GM23338 (cell line): ENCODE measurements at regions not wholly inside any gene's neighbourhood (a gene's known extent, or its start where the extent isn't known, plus 50 kb on each side); places are given as distances from the start of the nearest gene placed in this dataset.

Source experiments
- ATAC-seq: fragments of 200-7000 bp; cut with Tn5 transposase; 3 replicates; pipeline ENCODE4 v1.9.1; 2020
- DNase-seq: peaks from one replicate; pipeline ENCODE4 v3.0.0-alpha.2; 2015; ENCODE audit warnings: low spot score
- H2AFZ ChIP-seq: fragments of 200-600 bp; sonication (generic); 2 replicates; pipeline ENCODE4 v1.8.0; 2016; ENCODE audit warnings: antibody characterized with exemption, mild to moderate bottlenecking, moderate library complexity
- H3F3A ChIP-seq: fragments of 200-600 bp; sonication (generic); replicated peaks from 2 replicates; pipeline ENCODE4 v1.8.0; 2017; ENCODE audit warnings: antibody characterized with exemption, mixed run types, low read depth
- H3K27ac ChIP-seq: fragments of 200-600 bp; sonication (generic); 2 replicates; pipeline ENCODE4 v1.6.1; 2016; ENCODE audit warnings: low read depth
- H3K27me3 ChIP-seq: fragments of 200-600 bp; sonication (generic); 2 replicates; pipeline ENCODE4 v1.8.0; 2016; ENCODE audit warnings: mild to moderate bottlenecking, mixed run types, moderate library complexity; ENCODE audit not compliant: insufficient read depth
- H3K36me3 ChIP-seq: fragments of 200-600 bp; sonication (generic); 2 replicates; pipeline ENCODE4 v1.8.0; 2016; ENCODE audit warnings: mild to moderate bottlenecking; ENCODE audit not compliant: insufficient read depth
- H3K4me1 ChIP-seq: fragments of 200-600 bp; sonication (generic); 2 replicates; pipeline ENCODE4 v1.8.0; 2016; ENCODE audit warnings: mild to moderate bottlenecking, moderate library complexity; ENCODE audit not compliant: insufficient read depth
- H3K4me2 ChIP-seq: fragments of 200-600 bp; sonication (generic); 2 replicates; pipeline ENCODE4 v1.7.1; 2017; ENCODE audit warnings: mixed run types
- H3K4me3 ChIP-seq: fragments of 200-600 bp; sonication (generic); 2 replicates; pipeline ENCODE4 v1.6.1; 2016; ENCODE audit warnings: mixed run types
- H3K79me2 ChIP-seq: fragments of 200-600 bp; sonication (generic); replicated peaks from 2 replicates; pipeline ENCODE4 v1.8.0; 2017; ENCODE audit warnings: mild to moderate bottlenecking; ENCODE audit not compliant: insufficient read depth
- H3K9me2 ChIP-seq: fragments of 200-600 bp; sonication (generic); 2 replicates; pipeline ENCODE4 v1.8.0; 2017; ENCODE audit not compliant: insufficient read depth
- H4K20me1 ChIP-seq: fragments of 200-600 bp; sonication (generic); replicated peaks from 2 replicates; pipeline ENCODE4 v1.8.0; 2017; ENCODE audit warnings: mild to moderate bottlenecking; ENCODE audit not compliant: insufficient read depth
- H3K27ac Mint-ChIP-seq: 2 replicates; pipeline ENCODE4 v1.8.0; 2020; ENCODE audit warnings: inconsistent platforms, mild to moderate bottlenecking, moderate library complexity, mixed read lengths
- H3K27me3 Mint-ChIP-seq: 3 replicates; pipeline ENCODE4 v1.8.0; 2022; ENCODE audit warnings: low read depth, mild to moderate bottlenecking, moderate library complexity, mixed read lengths, inconsistent platforms; ENCODE audit not compliant: insufficient read depth, poor library complexity
- H3K36me3 Mint-ChIP-seq: 3 replicates; pipeline ENCODE4 v1.8.0; 2021; ENCODE audit warnings: low read depth, mild to moderate bottlenecking, inconsistent platforms, moderate library complexity, mixed read lengths
- H3K4me1 Mint-ChIP-seq: 3 replicates; pipeline ENCODE4 v1.8.0; 2020; ENCODE audit warnings: mild to moderate bottlenecking, inconsistent platforms, mixed read lengths
- H3K4me3 Mint-ChIP-seq: 3 replicates; pipeline ENCODE4 v1.8.0; 2021; ENCODE audit warnings: moderate library complexity, mild to moderate bottlenecking, inconsistent platforms, mixed read lengths
- H3K9me3 Mint-ChIP-seq: 3 replicates; pipeline ENCODE4 v1.8.0; 2020; ENCODE audit warnings: moderate library complexity, mild to moderate bottlenecking, inconsistent platforms, mixed read lengths
- CREB1 ChIP-seq: fragments of 250-450 bp; sonication (Bioruptor Pico); IDR thresholded peaks from 2 replicates; pipeline ENCODE4 v1.5.0; 2020; ENCODE audit warnings: low read depth, mild to moderate bottlenecking, moderate library complexity
- TF ChIP-seq, protein P1 (sequence below): IDR thresholded peaks from one replicate; pipeline ENCODE4 v1.6.1; 2018; ENCODE audit warnings: antibody characterized with exemption; ENCODE audit not compliant: unreplicated experiment
- TF ChIP-seq, protein P2 (sequence below): fragments of 250-450 bp; sonication (Bioruptor Pico); IDR thresholded peaks from 2 replicates; pipeline ENCODE4 v1.5.0; 2020; ENCODE audit warnings: mild to moderate bottlenecking, moderate library complexity

DNA sequence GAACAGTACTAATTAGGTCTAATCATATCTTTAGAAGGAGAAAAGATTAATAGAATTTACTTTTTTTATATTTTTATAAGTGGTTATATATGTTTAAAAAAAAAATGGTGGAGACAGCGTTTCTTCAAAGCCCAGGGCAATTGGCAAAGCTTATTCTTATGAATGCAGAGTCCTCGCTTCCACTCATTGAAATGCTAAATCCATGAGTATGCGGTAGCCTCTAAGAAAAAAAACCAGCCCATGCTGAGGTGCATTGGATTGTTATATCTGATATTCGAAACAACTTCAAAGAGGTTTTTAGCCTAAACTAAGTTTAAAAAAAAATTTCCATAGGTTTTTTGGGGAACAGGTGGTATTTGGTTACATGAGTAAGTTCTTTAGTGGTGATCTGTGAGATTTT lies 142.8 kb downstream of the GOLIM4 start:
- Histone ChIP-seq H3K9me2 (no peaks in the 10 kb centered on the region), H3K27ac (no peak overlapping the region), H3K27me3 (no peaks in the 10 kb centered on the region), H3K4me3 (no peak overlapping the region), H3K36me3 (no peaks in the 10 kb centered on the region), H3K4me2 (no peak overlapping the region), H2AFZ (no peak overlapping the region), H3F3A (no peaks in the 10 kb centered on the region), H3K79me2 (no peaks in the 10 kb centered on the region), H4K20me1 (no peaks in the 10 kb centered on the region), H3K4me1 (peaks cover 3% of the 10 kb centered on the region; the same call in 1 of the 2 replicates)
- Mint-ChIP-seq H3K4me1 (peaks cover 3% of the 10 kb centered on the region; the same call in 2 of the 3 replicates), H3K27ac (no peak overlapping the region), H3K4me3 (no peak overlapping the region), H3K27me3 (no peaks in the 10 kb centered on the region), H3K36me3 (no peaks in the 10 kb centered on the region), H3K9me3 (no peaks in the 10 kb centered on the region)
- TF ChIP-seq CREB1 (CRISPR knock-in tag) = no peak
- TF ChIP-seq, protein P1, sequence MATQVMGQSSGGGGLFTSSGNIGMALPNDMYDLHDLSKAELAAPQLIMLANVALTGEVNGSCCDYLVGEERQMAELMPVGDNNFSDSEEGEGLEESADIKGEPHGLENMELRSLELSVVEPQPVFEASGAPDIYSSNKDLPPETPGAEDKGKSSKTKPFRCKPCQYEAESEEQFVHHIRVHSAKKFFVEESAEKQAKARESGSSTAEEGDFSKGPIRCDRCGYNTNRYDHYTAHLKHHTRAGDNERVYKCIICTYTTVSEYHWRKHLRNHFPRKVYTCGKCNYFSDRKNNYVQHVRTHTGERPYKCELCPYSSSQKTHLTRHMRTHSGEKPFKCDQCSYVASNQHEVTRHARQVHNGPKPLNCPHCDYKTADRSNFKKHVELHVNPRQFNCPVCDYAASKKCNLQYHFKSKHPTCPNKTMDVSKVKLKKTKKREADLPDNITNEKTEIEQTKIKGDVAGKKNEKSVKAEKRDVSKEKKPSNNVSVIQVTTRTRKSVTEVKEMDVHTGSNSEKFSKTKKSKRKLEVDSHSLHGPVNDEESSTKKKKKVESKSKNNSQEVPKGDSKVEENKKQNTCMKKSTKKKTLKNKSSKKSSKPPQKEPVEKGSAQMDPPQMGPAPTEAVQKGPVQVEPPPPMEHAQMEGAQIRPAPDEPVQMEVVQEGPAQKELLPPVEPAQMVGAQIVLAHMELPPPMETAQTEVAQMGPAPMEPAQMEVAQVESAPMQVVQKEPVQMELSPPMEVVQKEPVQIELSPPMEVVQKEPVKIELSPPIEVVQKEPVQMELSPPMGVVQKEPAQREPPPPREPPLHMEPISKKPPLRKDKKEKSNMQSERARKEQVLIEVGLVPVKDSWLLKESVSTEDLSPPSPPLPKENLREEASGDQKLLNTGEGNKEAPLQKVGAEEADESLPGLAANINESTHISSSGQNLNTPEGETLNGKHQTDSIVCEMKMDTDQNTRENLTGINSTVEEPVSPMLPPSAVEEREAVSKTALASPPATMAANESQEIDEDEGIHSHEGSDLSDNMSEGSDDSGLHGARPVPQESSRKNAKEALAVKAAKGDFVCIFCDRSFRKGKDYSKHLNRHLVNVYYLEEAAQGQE = no peak
- TF ChIP-seq, protein P2, sequence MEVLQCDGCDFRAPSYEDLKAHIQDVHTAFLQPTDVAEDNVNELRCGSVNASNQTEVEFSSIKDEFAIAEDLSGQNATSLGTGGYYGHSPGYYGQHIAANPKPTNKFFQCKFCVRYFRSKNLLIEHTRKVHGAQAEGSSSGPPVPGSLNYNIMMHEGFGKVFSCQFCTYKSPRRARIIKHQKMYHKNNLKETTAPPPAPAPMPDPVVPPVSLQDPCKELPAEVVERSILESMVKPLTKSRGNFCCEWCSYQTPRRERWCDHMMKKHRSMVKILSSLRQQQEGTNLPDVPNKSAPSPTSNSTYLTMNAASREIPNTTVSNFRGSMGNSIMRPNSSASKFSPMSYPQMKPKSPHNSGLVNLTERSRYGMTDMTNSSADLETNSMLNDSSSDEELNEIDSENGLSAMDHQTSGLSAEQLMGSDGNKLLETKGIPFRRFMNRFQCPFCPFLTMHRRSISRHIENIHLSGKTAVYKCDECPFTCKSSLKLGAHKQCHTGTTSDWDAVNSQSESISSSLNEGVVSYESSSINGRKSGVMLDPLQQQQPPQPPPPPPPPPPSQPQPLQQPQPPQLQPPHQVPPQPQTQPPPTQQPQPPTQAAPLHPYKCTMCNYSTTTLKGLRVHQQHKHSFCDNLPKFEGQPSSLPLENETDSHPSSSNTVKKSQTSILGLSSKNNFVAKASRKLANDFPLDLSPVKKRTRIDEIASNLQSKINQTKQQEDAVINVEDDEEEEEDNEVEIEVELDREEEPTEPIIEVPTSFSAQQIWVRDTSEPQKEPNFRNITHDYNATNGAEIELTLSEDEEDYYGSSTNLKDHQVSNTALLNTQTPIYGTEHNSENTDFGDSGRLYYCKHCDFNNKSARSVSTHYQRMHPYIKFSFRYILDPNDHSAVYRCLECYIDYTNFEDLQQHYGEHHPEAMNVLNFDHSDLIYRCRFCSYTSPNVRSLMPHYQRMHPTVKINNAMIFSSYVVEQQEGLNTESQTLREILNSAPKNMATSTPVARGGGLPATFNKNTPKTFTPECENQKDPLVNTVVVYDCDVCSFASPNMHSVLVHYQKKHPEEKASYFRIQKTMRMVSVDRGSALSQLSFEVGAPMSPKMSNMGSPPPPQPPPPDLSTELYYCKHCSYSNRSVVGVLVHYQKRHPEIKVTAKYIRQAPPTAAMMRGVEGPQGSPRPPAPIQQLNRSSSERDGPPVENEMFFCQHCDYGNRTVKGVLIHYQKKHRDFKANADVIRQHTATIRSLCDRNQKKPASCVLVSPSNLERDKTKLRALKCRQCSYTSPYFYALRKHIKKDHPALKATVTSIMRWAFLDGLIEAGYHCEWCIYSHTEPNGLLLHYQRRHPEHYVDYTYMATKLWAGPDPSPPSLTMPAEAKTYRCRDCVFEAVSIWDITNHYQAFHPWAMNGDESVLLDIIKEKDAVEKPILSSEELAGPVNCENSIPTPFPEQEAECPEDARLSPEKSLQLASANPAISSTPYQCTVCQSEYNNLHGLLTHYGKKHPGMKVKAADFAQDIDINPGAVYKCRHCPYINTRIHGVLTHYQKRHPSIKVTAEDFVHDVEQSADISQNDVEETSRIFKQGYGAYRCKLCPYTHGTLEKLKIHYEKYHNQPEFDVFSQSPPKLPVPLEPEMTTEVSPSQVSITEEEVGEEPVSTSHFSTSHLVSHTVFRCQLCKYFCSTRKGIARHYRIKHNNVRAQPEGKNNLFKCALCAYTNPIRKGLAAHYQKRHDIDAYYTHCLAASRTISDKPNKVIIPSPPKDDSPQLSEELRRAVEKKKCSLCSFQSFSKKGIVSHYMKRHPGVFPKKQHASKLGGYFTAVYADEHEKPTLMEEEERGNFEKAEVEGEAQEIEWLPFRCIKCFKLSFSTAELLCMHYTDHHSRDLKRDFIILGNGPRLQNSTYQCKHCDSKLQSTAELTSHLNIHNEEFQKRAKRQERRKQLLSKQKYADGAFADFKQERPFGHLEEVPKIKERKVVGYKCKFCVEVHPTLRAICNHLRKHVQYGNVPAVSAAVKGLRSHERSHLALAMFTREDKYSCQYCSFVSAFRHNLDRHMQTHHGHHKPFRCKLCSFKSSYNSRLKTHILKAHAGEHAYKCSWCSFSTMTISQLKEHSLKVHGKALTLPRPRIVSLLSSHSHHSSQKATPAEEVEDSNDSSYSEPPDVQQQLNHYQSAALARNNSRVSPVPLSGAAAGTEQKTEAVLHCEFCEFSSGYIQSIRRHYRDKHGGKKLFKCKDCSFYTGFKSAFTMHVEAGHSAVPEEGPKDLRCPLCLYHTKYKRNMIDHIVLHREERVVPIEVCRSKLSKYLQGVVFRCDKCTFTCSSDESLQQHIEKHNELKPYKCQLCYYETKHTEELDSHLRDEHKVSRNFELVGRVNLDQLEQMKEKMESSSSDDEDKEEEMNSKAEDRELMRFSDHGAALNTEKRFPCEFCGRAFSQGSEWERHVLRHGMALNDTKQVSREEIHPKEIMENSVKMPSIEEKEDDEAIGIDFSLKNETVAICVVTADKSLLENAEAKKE (CRISPR knock-in tag) = no peak
- DNase-seq (peak; percentile 62), ATAC-seq (peak; percentile 67)
